ENCODE measurements at regions not wholly inside any gene's neighbourhood (a gene's known extent, or its start where the extent isn't known, plus 50 kb on each side); places are given as distances from the start of the nearest gene placed in this dataset.

DNA sequence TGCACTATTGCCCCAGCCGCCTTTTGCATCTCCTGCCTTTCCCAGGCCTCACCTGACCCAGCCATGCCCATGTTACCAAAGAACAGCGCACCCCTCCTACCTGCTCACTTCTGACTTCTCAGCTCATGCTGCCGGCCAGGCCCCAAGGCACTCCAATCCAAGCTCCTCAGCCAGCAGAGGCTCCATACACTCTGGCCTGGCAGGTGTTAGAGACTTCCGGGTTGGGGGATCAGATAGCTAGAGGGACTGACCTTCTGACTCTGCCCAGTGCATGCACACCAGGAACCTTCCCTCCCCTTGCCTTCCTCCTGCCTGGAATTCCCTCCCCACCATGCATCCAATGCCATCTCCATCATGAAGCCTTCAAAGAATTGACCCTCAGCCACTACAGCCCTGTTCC is 56.2 kb upstream of the ZMIZ1 start:
- in situ Hi-C loops (cut with HindIII; ENCODE audit: low sequenced_read_pairs): no loop called here
- DNase-seq (ENCODE audit: low read depth): no peak
- H3K4me3 ChIP-seq (ENCODE audit: low read depth, low read length): no peak overlapping the region
- TF ChIP-seq, protein P1, sequence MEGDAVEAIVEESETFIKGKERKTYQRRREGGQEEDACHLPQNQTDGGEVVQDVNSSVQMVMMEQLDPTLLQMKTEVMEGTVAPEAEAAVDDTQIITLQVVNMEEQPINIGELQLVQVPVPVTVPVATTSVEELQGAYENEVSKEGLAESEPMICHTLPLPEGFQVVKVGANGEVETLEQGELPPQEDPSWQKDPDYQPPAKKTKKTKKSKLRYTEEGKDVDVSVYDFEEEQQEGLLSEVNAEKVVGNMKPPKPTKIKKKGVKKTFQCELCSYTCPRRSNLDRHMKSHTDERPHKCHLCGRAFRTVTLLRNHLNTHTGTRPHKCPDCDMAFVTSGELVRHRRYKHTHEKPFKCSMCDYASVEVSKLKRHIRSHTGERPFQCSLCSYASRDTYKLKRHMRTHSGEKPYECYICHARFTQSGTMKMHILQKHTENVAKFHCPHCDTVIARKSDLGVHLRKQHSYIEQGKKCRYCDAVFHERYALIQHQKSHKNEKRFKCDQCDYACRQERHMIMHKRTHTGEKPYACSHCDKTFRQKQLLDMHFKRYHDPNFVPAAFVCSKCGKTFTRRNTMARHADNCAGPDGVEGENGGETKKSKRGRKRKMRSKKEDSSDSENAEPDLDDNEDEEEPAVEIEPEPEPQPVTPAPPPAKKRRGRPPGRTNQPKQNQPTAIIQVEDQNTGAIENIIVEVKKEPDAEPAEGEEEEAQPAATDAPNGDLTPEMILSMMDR (IDR thresholded peaks at IDR 0.05; ENCODE audit: low read depth, low read length, missing control alignments): no peak

DNA sequence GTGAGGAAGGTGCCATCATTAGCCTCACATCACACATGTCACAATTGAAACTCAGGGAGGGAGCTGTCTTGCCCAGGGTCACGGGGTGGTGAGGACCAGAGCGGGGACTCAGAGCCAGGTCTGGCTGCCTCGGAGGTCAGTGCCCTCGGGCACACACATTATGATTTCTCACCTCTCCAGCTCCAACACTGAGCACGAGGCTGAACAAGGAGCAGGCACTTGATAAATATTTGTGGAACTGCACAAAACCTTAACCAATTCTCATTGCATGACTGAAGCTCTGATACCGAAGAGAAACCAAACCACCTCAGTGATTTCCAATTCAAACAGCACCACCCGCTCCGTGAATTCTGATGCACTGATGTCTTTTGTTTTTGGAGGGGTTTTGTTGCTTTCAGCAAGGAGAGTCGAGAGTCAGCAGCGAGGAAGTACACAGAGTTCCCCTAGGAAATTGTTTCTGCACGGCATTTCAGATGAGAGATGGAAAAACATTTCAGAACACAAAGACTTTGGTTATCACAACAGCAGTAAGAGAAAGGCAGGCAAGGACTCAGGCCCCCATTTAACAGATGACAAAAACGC is 55.3 kb upstream of the ZMIZ1 start:
- DNase-seq (ENCODE audit: low read depth): no peak
- in situ Hi-C loops (cut with HindIII; ENCODE audit: low sequenced_read_pairs): no loop called here

DNA sequence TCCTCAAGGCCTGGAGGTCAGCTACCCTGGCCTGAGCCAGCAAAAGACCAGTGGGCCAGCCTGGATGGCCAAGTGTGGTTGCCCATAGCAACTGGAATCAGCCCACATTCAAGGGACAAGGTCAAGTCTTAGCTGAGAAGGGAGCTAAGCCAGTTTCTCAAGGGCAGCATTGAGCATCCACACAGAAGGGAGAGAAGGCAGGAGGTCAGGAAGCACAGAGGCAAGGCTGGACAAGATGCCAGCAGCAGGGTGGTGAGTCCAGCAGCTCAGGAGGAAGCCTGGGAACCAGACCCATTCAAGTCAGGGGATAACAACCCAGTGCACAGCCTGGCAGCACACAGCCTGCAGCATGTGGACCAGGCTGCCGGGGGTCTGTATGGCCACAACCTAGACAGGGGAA is 54.0 kb upstream of the ZMIZ1 start:
- no peak overlapping the region for H3K4me3 ChIP-seq (ENCODE audit: low read depth, low read length)
- DNase-seq (ENCODE audit: low read depth): no peak
- TF ChIP-seq, protein P1 (IDR thresholded peaks at IDR 0.05; ENCODE audit: low read depth, low read length, missing control alignments): no peak
- in situ Hi-C loops (cut with HindIII; ENCODE audit: low sequenced_read_pairs): no loop called here

More for the DNA sequence above, 55.3 kb upstream of the ZMIZ1 start:
- TF ChIP-seq, protein P1 (IDR thresholded peaks at IDR 0.05; ENCODE audit: low read depth, low read length, missing control alignments): no peak
- no peak overlapping the region for H3K4me3 ChIP-seq (ENCODE audit: low read depth, low read length)

DNA sequence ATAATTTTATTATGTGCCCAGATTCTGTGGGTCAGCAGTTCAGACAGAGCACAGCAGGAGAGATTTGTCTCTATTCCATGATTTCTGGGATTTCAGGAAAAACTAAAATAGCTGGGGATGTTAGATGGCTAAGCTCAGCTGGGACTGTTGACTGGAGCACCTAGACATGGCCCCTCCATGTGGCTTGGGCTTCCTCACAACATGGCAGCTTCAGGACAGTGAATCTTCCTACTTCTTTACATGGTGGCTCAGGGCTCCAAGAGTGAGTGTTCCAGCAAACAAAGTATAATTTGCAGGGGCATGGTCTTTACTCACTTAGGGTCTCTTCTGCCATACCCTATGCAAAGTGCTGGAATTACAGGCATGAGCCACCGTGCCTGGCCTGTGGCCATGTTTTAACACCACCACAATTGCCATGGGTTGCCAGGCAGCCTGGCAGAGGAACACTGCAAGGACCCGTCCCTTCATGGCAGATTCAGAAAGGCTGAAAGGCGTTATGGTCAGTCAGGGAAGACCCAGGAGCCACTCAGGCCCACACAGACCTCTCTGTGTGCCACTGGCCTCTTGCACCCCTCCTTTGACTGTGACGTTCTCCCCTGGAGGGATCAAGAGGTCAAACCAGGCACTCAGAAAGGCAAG is 50.8 kb upstream of the ZMIZ1 start:
- no peak for DNase-seq (ENCODE audit: low read depth)
- TF ChIP-seq, protein P1 (IDR thresholded peaks at IDR 0.05; ENCODE audit: low read depth, low read length, missing control alignments): no peak
- no peak overlapping the region for H3K4me3 ChIP-seq (ENCODE audit: low read depth, low read length)
- in situ Hi-C loops (cut with HindIII; ENCODE audit: low sequenced_read_pairs): no loop called here

DNA sequence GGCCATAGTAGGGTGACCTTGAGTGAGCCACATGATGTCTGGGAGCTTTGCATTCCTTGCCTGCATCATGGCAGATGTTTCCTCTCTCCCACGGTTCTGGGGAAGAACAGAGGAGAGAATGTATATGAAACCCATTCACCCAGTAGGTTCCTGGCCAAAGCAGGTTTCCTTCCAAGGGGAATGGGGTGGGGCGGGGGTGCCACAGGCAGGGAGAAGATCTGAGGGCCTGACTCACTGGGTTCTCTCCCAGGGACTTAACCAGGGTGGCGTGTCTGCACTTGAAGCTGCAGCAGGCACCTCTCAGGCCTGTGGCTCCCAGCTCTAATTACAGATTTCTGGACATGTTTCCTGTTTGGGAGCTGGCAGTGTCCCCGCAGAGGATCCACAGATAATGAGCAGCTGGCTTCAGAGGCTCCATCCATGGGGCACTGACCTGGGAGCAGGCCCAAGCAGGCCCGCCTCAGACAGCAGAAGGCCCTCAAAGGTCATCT is 50.2 kb upstream of the ZMIZ1 start:
- in situ Hi-C loops (cut with HindIII; ENCODE audit: low sequenced_read_pairs): no loop called here
- no peak overlapping the region for H3K4me3 ChIP-seq (ENCODE audit: low read depth, low read length)
- TF ChIP-seq, protein P1 (IDR thresholded peaks at IDR 0.05; ENCODE audit: low read depth, low read length, missing control alignments): no peak
- DNase-seq (ENCODE audit: low read depth): no peak
